Liver (tissue), 8 donors: ENCODE measurements at regions not wholly inside any gene's neighbourhood (a gene's known extent, or its start where the extent isn't known, plus 50 kb on each side); places are given as distances from the start of the nearest gene placed in this dataset.

Source experiments
- DNase-seq: peaks from one replicate; pipeline ENCODE4 v3.0.0-alpha.2; 2017; ENCODE audit warnings: low spot score
- H3K27ac ChIP-seq, 2 donors: one replicate each; pipeline ENCODE4 v1.7.0; 2013; ENCODE audit warnings: inconsistent platforms in 2 of 2, low read length in 2 of 2, control low read depth in 1 of 2, low read depth in 1 of 2, mild to moderate bottlenecking in 1 of 2
- H3K27me3 ChIP-seq, 4 donors: one replicate each; pipeline versions ENCODE4 v1.6.1 to v1.7.0; 2013; ENCODE audit warnings: low read length in 3 of 4, inconsistent platforms in 1 of 4, mild to moderate bottlenecking in 1 of 4, moderate library complexity in 1 of 4; ENCODE audit not compliant: control insufficient read depth in 4 of 4, insufficient read depth in 4 of 4
- H3K36me3 ChIP-seq, 4 donors: one replicate each; pipeline versions ENCODE4 v1.6.1 to v1.7.0; 2013; ENCODE audit warnings: low read length in 3 of 4, mild to moderate bottlenecking in 3 of 4, low read depth in 1 of 4, moderate library complexity in 1 of 4; ENCODE audit not compliant: control insufficient read depth in 4 of 4, insufficient read depth in 3 of 4
- H3K4me1 ChIP-seq, 4 donors: one replicate each; pipeline versions ENCODE4 v1.6.1 to v1.7.0; 2013; ENCODE audit warnings: low read length in 3 of 4, mild to moderate bottlenecking in 3 of 4, moderate library complexity in 1 of 4; ENCODE audit not compliant: control insufficient read depth in 4 of 4, insufficient read depth in 4 of 4
- H3K4me3 ChIP-seq, 3 donors: one replicate each; pipeline versions ENCODE4 v1.6.1 to v1.7.0; 2013; ENCODE audit warnings: low read length in 3 of 3, control low read depth in 1 of 3, low read depth in 1 of 3, mild to moderate bottlenecking in 1 of 3
- H3K9ac ChIP-seq, 2 donors: one replicate each; pipeline ENCODE4 v1.7.0; 2013; ENCODE audit warnings: low read length in 2 of 2, mild to moderate bottlenecking in 2 of 2, moderate library complexity in 2 of 2, control low read depth in 1 of 2, low read depth in 1 of 2
- H3K9me3 ChIP-seq, 4 donors: one replicate each; pipeline versions ENCODE4 v1.6.1 to v1.7.0; 2013; ENCODE audit warnings: low read length in 3 of 4; ENCODE audit not compliant: control insufficient read depth in 4 of 4
- CTCF ChIP-seq: fragments of 150-350 bp; IDR thresholded peaks from 2 replicates; pipeline ENCODE4 v1.5.1; 2017; ENCODE audit warnings: improper control_type of control experiment, low read depth, low read length; ENCODE audit not compliant: missing input control
- EGR1 ChIP-seq, 2 donors: IDR thresholded peaks; 2 replicates each; pipeline ENCODE4 v1.6.1; 2016 to 2018; ENCODE audit warnings: antibody characterized with exemption in 2 of 2, low read depth in 2 of 2
- FOXA1 ChIP-seq: IDR thresholded peaks from 2 replicates; pipeline ENCODE4 v1.6.1; 2016; ENCODE audit warnings: antibody characterized with exemption
- FOXA2 ChIP-seq: IDR thresholded peaks from 2 replicates; pipeline ENCODE4 v1.6.1; 2016; ENCODE audit warnings: antibody characterized with exemption
- GABPA ChIP-seq, 2 donors: IDR thresholded peaks in 1 of 2; conservative IDR thresholded peaks in 1 of 2; 2 replicates each; pipeline ENCODE4 v1.6.1; 2016; ENCODE audit warnings: antibody characterized with exemption in 2 of 2, mild to moderate bottlenecking in 1 of 2, moderate library complexity in 1 of 2
- HNF4A ChIP-seq, 2 donors: conservative IDR thresholded peaks; 2 replicates each; pipeline ENCODE4 v1.6.1; 2016; ENCODE audit warnings: antibody characterized with exemption in 2 of 2, mild to moderate bottlenecking in 2 of 2
- HNF4G ChIP-seq: IDR thresholded peaks from 2 replicates; pipeline ENCODE4 v1.6.1; 2016; ENCODE audit warnings: antibody characterized with exemption
- JUND ChIP-seq, 2 donors: IDR thresholded peaks; 2 replicates each; pipeline ENCODE4 v1.6.1; 2016; ENCODE audit warnings: antibody characterized with exemption in 2 of 2
- MAX ChIP-seq: IDR thresholded peaks from 2 replicates; pipeline ENCODE4 v1.6.1; 2016; ENCODE audit warnings: antibody characterized with exemption
- NR2F2 ChIP-seq: IDR thresholded peaks from 2 replicates; pipeline ENCODE4 v1.6.1; 2016; ENCODE audit warnings: antibody characterized with exemption
- RAD21 ChIP-seq, 2 donors: IDR thresholded peaks; 2 replicates each; pipeline ENCODE4 v1.6.1; 2016; ENCODE audit warnings: antibody characterized with exemption in 2 of 2, mild to moderate bottlenecking in 2 of 2
- REST ChIP-seq: IDR thresholded peaks from 2 replicates; pipeline ENCODE4 v1.6.1; 2016; ENCODE audit warnings: antibody characterized with exemption, mild to moderate bottlenecking
- RXRA ChIP-seq, 2 donors: IDR thresholded peaks; 2 replicates each; pipeline ENCODE4 v1.6.1; 2017 to 2018; ENCODE audit warnings: antibody characterized with exemption in 2 of 2, mild to moderate bottlenecking in 1 of 2
- SP1 ChIP-seq: IDR thresholded peaks from 2 replicates; pipeline ENCODE4 v1.6.1; 2018; ENCODE audit warnings: antibody characterized with exemption, mild to moderate bottlenecking
- TAF1 ChIP-seq: conservative IDR thresholded peaks from 2 replicates; pipeline ENCODE4 v1.6.1; 2016; ENCODE audit warnings: antibody characterized with exemption, mild to moderate bottlenecking
- YY1 ChIP-seq: IDR thresholded peaks from 2 replicates; pipeline ENCODE4 v1.6.1; 2016; ENCODE audit warnings: antibody characterized with exemption, mild to moderate bottlenecking
- WGBS: extraction: QIAGEN DNeasy Blood & Tissue Kit; methylation state at CpG from one replicate; pipeline ENCODE4 v1.1.7; 2013; 5-methylcytosine and 5-hydroxymethylcytosine counted together
- TF ChIP-seq, protein P1 (sequence below): IDR thresholded peaks from 2 replicates; pipeline ENCODE4 v1.6.1; 2016; ENCODE audit warnings: antibody characterized with exemption
- TF ChIP-seq, protein P2 (sequence below): IDR thresholded peaks from 2 replicates; pipeline ENCODE4 v1.6.1; 2016; ENCODE audit warnings: antibody characterized with exemption
- donor health status: healthy.
- donor health status: healthy.
- donor health status: healthy.
- donor health status: healthy.
- donor health status: healthy.

GRCh38 chr16:88321635-88322499 lies 60.9 kb upstream of the ZNF469 start:
- 96% methylated on average over 32 of the region's 32 CpGs for WGBS
- no peak for DNase-seq

More at GRCh38 chr16:88321635-88322499, 60.9 kb upstream of the ZNF469 start:
- Histone ChIP-seq H3K9ac (no peak overlapping the region), H3K4me3 (no peak overlapping the region), H3K27me3 (no peaks in the 10 kb centered on the region), H3K4me1 (peaks cover 0 to 2% (median 0%) of the 10 kb centered on the region in 4 donors), H3K27ac (no peak overlapping the region), H3K36me3 (no peaks in the 10 kb centered on the region), H3K9me3 (no peaks in the 10 kb centered on the region)
- TF ChIP-seq SP1 (no peak), EGR1 (IDR thresholded peaks at IDR 0.05; ENCODE audit: low read depth in 2 of 2) (no peak), NR2F2 (no peak), HNF4G (no peak), RAD21 (IDR thresholded peaks at IDR 0.05) (no peak), YY1 (no peak), RXRA (IDR thresholded peaks at IDR 0.05) (no peak), GABPA (IDR thresholded peaks at IDR 0.05 in 1 of 2, conservative IDR thresholded peaks at IDR 0.05 in 1 of 2) (no peak), MAX (no peak), TAF1 (no peak), JUND (IDR thresholded peaks at IDR 0.05) (no peak), REST (no peak), CTCF (no peak), FOXA1 (no peak), FOXA2 (no peak), HNF4A (conservative IDR thresholded peaks at IDR 0.05) (no peak)
- TF ChIP-seq, protein P1, sequence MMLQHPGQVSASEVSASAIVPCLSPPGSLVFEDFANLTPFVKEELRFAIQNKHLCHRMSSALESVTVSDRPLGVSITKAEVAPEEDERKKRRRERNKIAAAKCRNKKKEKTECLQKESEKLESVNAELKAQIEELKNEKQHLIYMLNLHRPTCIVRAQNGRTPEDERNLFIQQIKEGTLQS = no peak
- TF ChIP-seq, protein P2, sequence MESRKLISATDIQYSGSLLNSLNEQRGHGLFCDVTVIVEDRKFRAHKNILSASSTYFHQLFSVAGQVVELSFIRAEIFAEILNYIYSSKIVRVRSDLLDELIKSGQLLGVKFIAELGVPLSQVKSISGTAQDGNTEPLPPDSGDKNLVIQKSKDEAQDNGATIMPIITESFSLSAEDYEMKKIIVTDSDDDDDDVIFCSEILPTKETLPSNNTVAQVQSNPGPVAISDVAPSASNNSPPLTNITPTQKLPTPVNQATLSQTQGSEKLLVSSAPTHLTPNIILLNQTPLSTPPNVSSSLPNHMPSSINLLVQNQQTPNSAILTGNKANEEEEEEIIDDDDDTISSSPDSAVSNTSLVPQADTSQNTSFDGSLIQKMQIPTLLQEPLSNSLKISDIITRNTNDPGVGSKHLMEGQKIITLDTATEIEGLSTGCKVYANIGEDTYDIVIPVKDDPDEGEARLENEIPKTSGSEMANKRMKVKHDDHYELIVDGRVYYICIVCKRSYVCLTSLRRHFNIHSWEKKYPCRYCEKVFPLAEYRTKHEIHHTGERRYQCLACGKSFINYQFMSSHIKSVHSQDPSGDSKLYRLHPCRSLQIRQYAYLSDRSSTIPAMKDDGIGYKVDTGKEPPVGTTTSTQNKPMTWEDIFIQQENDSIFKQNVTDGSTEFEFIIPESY = no peak
